Activated CD4-positive, CD25-positive, alpha-beta regulatory T cell (primary cell): ENCODE measurements at regions not wholly inside any gene's neighbourhood (a gene's known extent, or its start where the extent isn't known, plus 50 kb on each side); places are given as distances from the start of the nearest gene placed in this dataset.
"Not testable (repeated sequence)": the region's sequence is repeated elsewhere in the genome, so short reads cannot be mapped to it uniquely, and the experiment has no call there.

ENCODE experiments used
- DNase-seq, 4 experiments: peaks; one replicate each; lab custom pipeline; 2025; lab: John Stamatoyannopoulos, UW

DNA sequence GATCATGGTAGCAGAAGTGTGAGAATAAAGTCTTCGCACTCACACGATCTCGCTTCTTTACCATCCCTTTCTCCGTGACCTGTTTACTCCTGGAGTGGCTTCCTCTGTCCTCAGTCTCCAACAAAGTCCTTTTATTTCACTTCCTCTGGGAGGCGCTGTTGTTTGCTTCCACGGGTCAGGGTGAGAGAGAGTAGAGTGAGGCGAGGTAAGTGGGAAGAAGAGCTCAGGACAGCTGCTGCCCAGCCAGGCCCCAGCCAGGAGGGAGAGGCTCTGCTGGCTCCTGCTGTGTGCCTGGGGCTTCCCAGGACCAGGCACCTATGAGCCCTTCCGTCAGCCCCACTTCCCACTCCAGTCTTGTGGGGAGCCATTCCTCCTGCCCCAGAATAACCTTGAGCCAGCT is 242.1 kb downstream of the FGF9 start:
- DNase-seq = no peak

- no peak for DNase-seq
These were observed 246.5 kb downstream of the FGF9 start for GRCh38 chr13:21917086-21918015.

DNA sequence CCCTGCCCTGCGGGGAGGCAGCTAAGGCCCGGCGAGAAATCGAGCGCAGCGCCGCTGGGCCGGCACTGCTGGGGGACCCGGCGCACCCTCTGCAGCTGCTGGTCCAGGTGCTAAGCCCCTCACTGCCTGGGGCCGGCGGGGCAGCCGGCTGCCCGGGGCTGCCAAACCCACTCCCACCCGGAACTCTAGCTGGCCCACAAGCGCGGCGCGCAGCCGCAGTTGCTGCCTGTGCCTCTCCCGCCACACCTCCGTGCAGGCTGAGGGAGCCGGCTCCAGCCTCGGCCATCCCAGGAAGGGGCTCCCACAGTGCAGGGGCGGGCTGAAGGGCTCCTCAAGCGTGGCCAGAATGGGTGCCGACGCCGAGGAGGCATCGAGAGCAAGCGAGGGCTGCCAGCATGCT is 249.9 kb downstream of the FGF9 start:
- DNase-seq = not testable (repeated sequence)

- no peak for DNase-seq
These were observed 254.1 kb downstream of the FGF9 start for GRCh38 chr13:21924958-21925357.

- no peak for DNase-seq
These were observed 254.8 kb downstream of the FGF9 start for GRCh38 chr13:21925720-21926119.

DNA sequence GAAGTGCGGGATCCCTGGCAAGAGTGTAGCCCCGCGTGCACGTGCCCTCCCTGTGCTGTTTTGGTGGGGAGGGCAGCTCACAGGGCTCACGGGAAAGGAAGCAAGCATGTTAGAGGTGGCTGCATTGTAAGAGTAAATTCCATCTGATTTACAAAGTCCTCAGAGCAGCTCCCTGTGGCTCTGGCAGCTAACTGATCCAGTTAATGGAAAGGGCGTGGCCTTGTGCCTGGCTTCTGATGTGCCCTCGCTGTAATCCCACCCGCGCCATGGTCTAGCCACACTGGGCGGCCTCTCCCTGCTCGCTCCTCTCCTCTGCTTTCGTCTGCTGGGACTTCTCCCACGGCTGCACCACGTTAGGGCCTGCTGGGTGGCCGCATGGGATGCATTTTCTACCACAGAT is 258.5 kb downstream of the FGF9 start:
- DNase-seq = no peak

DNA sequence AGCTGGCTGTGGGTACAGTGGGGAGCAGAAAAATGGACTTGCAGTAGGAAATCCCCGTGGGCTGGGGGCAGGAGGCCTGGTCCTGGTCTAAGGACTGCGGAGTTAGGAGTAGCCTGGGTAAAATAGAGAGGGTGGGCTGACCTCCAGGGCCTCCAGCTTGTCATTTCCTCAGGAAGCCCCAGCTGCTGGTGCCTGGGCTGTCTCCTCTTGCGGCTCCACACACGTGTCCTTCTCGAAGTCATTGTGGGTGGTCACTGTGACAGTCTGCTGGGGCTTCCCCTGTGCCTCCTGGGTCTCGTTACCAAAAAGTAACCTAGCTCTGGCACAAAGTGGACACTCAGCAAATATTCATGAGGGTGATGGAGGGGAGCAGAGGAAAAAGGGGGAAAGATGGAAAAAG is 259.7 kb downstream of the FGF9 start:
- DNase-seq = no peak

- DNase-seq = no peak
These were observed 261.7 kb downstream of the FGF9 start for GRCh38 chr13:21932578-21932977.

DNA sequence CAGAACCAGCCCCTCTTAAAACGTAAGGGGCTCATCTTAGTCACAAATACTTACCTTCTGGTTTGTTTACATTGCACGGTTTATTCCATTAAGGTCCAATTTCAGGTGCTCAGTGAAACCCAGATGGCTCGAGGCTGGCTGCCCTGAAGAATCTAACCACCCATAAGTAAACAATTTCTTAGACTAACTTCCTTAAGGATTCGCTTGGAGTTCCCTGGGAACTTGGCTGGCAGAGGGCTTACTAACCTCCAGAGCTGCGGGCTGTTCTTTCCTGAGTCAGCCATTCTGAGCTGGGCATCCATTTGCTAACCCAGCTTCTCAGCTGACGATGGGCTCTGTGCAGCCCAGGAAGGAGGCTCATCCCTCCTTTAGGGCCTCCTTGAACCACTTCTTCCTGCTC is 262.1 kb downstream of the FGF9 start:
- no peak for DNase-seq

DNA sequence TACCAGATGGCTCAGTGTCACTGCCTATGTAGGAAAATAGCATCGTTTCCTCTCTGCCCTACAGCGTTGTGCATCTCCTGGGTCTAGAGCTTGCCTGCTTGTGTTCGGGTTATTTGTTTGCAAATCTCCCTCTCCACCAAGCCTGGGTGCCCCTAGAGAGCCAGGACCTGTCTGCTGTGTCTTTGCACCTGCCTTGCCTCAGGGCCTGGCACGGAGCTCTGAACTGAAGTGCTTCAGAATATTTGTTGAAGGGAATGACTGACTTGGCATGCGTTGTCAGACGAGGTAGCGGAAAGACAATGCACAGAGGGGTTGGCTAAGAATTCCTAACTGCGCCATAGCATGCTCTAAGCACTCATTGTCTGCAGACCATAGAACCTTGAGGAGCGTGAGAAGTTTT is 263.4 kb downstream of the FGF9 start:
- no peak for DNase-seq

GRCh38 chr13:21936674-21937073 is 265.8 kb downstream of the FGF9 start:
- no peak for DNase-seq

GRCh38 chr13:21938168-21938567 is 267.3 kb downstream of the FGF9 start:
- DNase-seq = no peak

DNA sequence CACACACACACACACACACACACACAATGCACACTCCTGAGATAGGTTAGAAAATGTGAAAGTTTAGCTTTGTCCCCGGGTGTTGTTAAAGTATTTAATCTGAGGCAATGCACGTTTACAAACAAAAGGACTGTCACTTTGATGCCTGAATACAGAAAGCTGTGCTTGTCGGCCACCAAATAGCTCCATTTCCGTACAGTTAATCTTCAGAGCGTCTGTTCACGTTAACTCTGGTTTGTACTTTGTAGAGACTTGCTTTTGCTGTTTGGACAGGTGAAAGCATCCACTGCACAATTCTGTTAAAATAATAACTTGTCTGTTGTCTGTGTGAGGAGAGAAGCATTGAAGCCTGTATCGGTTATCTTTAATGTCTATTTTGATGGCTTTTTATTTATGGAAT is 267.8 kb downstream of the FGF9 start:
- DNase-seq = no peak

DNA sequence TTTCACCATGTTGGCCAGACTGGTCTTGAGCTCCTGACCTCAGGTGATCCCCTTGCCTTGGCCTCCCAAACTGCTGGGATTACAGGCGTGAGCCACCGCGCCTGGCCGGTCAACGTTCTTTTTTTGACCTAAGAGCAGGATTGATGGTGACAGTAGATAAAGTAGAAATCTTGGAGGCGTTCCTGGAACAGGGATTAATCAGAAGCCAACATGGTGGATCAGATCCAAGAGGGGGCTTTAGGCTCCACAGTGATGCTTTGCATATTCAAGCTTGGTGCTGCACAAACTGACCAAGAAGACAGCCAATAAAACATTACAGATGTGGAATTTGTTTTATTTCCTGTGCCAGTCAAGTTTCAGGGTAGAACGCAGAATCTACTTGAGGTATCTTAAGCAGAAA is 271.2 kb downstream of the FGF9 start:
- no peak for DNase-seq

DNA sequence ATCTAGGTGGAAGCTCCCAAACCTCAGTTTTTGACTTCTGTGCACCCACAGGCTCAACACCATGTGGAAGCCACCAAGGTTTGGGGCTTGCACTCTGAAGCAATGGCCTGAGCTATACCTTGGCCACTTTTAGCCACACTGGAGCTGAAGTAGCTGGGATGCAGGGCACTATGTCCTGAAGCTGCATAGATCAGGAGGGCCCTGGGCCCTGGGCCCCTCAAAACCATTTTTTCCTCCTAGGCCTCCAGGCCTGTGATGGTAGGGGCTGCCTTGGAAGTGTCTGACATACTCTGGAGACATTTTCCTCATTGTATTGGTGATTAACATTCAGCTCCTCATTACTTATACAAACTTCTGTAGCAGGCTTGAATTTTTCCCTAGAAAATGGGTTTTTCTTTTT is 273.7 kb downstream of the FGF9 start:
- no peak for DNase-seq

- no peak for DNase-seq
These were observed 274.3 kb downstream of the FGF9 start for GRCh38 chr13:21945195-21945594.

DNA sequence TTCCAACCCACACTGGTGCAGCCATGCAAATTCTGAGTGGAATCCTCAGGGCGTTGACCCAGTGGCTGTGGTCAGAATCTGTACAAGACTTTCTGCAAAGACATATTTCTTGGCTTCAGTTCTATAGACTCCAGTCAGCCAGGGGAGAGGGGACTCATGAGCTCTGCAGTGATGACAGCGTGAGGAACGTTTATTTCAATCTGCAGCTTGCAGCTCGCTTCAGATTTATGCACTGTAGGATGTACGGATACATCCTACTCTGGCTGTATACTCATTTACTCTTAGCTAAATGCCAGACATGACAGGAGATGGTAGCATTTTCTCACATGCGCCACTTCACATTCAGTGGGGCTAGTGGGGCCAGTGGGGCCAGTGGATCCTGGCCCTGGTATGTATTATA is 276.1 kb downstream of the FGF9 start:
- no peak for DNase-seq

GRCh38 chr13:21948769-21949474 is 278.0 kb downstream of the FGF9 start:
- no peak for DNase-seq

GRCh38 chr13:21949818-21950429 is 279.1 kb downstream of the FGF9 start:
- no peak for DNase-seq

DNA sequence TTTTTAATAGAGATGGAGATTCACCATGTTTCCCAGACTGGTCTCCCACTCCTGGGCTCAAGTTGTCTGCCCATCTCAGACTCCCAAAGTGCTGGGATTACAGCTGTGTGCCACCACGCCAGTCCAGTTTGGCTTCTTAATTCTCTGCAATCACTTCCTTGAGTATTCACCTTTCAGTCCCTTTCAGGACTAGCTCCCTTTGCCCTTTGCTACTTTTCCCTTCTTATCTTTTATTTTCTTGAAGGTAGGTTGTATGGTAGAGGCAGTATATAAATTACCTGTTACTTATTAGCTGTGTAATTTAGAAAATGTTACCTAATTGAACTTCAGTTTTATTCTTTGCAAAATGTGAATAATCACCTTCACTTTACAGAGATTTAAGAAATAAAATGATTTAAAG is 285.8 kb downstream of the FGF9 start:
- no peak for DNase-seq

DNA sequence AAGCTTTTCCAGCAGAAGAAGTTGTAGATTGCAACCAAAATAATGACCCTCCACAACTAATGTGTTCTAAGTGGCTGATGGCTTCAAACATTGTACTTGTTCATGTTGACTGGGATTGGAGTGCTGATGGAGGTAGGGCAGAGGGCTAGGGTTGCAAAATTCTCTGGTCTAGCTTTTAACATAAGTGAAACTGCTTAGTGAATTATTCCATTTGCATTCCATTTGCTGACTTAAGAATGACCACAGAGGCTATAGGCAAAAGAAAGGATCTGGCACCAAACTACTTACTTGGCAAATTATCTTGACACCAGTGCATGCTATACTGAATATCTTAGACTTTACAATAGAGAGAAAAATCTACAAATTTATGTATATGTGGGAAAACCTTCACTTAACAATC is 287.0 kb downstream of the FGF9 start:
- DNase-seq = no peak

GRCh38 chr13:21960108-21960507 is 289.2 kb downstream of the FGF9 start:
- no peak for DNase-seq

- DNase-seq = no peak
These were observed 293.8 kb downstream of the FGF9 start for GRCh38 chr13:21964686-21965085.
